Spinal cord (tissue), 9 donors: ENCODE measurements at regions not wholly inside any gene's neighbourhood (a gene's known extent, or its start where the extent isn't known, plus 50 kb on each side); places are given as distances from the start of the nearest gene placed in this dataset.
A peak's percentile ranks its signal among the peaks of the same experiment; 100 is the strongest.

Experiments
- DNase-seq, 6 donors: peaks; one replicate each; pipeline versions ENCODE4 v3.0.0 to v3.0.0-alpha.2; 2013 to 2015; ENCODE audit warnings: low spot score in 6 of 6, low read depth in 4 of 6
- H3K27ac ChIP-seq: one replicate; pipeline ENCODE4 v1.5.1; 2013; ENCODE audit warnings: low read depth, low read length, control low read depth
- H3K27me3 ChIP-seq: one replicate; pipeline ENCODE4 v1.6.1; 2013; ENCODE audit warnings: low read length; ENCODE audit not compliant: control insufficient read depth, insufficient read depth
- H3K36me3 ChIP-seq: one replicate; pipeline ENCODE4 v1.6.1; 2013; ENCODE audit warnings: low read length; ENCODE audit not compliant: control insufficient read depth, insufficient read depth
- H3K4me1 ChIP-seq: one replicate; pipeline ENCODE4 v1.6.1; 2013; ENCODE audit warnings: low read length; ENCODE audit not compliant: control insufficient read depth, insufficient read depth
- H3K4me3 ChIP-seq: one replicate; pipeline ENCODE4 v1.5.1; 2013; ENCODE audit warnings: low read depth, low read length, control low read depth
- H3K9me3 ChIP-seq: one replicate; pipeline ENCODE4 v1.6.1; 2013; ENCODE audit warnings: low read length; ENCODE audit not compliant: control insufficient read depth, insufficient read depth
- WGBS: methylation state at CpG from one replicate; pipeline ENCODE4 v1.1.5; 2013; ENCODE audit warnings: missing lambda C conversion rate; ENCODE audit not compliant: insufficient coverage; 5-methylcytosine and 5-hydroxymethylcytosine counted together
- donor health status: healthy.

- no peaks in the 10 kb centered on the region for H3K36me3 ChIP-seq
- H3K27me3 ChIP-seq = no peaks in the 10 kb centered on the region
- H3K4me1 ChIP-seq = peaks cover 4% of the 10 kb centered on the region
- no peak overlapping the region for H3K27ac ChIP-seq
- 20% methylated on average over 1 of the region's 2 CpGs for WGBS
- no peak overlapping the region for H3K4me3 ChIP-seq
- H3K9me3 ChIP-seq = no peaks in the 10 kb centered on the region
- peak in 2 of 6 donors; percentile 14 to 47 for DNase-seq
These were observed 568.7 kb downstream of the MED13L start for GRCh38 chr12:115708801-115709200.

DNA sequence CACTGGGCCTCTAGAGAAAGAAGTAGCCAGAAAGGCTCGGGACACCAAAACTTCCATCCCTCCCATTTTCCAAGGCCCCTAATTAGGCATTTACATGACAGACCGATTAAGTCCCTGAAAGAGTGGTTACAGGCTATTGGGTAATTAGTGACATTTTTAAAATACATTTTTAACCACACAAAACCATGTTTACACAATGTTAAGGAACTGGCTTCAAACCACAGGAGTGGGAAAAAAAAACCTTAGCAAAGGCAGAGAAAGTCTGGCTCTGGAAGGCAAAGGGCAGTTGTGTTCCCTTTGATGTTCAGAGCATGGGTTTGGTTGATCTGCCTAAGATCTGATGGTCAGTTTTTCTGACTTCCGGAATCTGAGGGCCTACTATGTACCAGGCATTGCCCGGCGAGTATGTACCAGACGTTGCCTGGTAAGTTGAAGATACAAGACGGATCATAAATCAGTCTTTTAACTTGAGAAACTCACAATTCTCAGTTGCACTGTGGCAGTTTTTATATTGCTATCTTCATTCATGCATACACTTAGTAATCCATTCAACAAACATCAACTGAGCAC, 576.5 kb downstream of the MED13L start:
- Histone ChIP-seq H3K4me1 (no peaks in the 10 kb centered on the region), H3K36me3 (no peaks in the 10 kb centered on the region), H3K27ac (no peak overlapping the region), H3K9me3 (no peaks in the 10 kb centered on the region), H3K27me3 (no peaks in the 10 kb centered on the region), H3K4me3 (no peak overlapping the region)
- WGBS = 100% methylated on average over 1 of the region's 7 CpGs
- no peak for DNase-seq

GRCh38 chr12:115700081-115700480, 577.4 kb downstream of the MED13L start:
- H3K36me3 ChIP-seq = no peaks in the 10 kb centered on the region
- H3K9me3 ChIP-seq = no peaks in the 10 kb centered on the region
- DNase-seq = no peak
- no peaks in the 10 kb centered on the region for H3K4me1 ChIP-seq
- no peak overlapping the region for H3K27ac ChIP-seq
- WGBS = 92% methylated on average over 1 of the region's 2 CpGs
- H3K4me3 ChIP-seq = no peak overlapping the region
- no peaks in the 10 kb centered on the region for H3K27me3 ChIP-seq

GRCh38 chr12:115698257-115698656, 579.2 kb downstream of the MED13L start:
- Histone ChIP-seq H3K27me3 (peaks cover 3% of the 10 kb centered on the region), H3K4me1 (no peaks in the 10 kb centered on the region), H3K36me3 (no peaks in the 10 kb centered on the region), H3K9me3 (no peaks in the 10 kb centered on the region), H3K27ac (no peak overlapping the region), H3K4me3 (no peak overlapping the region)
- DNase-seq = no peak
- WGBS = no CpG with 5 or more reads among the region's 3 CpGs

DNA sequence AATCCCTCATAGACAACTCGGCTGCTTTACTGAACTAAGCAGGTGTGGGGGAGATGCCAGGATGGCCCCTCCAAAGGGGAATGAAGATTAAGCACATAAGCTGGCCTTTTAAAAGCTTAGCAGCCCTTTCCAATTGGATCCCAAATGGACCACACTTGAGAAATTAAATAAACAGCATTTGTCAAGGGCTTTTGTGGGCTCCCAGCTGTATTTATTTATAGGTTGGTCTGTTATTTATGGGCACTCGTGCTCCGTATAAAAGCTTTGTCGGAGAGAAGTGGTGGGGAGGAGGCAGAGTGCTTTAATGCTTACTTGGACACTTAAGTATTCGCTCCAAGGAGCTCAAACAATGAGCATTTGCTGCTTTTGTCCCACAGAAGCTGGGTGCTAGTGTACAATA, 580.2 kb downstream of the MED13L start:
- H3K27ac ChIP-seq = no peak overlapping the region
- no peaks in the 10 kb centered on the region for H3K36me3 ChIP-seq
- peaks cover 3% of the 10 kb centered on the region for H3K27me3 ChIP-seq
- no peak overlapping the region for H3K4me3 ChIP-seq
- no peaks in the 10 kb centered on the region for H3K9me3 ChIP-seq
- H3K4me1 ChIP-seq = no peaks in the 10 kb centered on the region
- peak in 1 of 6 donors; percentile 48 for DNase-seq
- WGBS = 30% methylated on average over 2 of the region's 5 CpGs

GRCh38 chr12:115694564-115694963, 582.9 kb downstream of the MED13L start:
- peaks cover 3% of the 10 kb centered on the region for H3K27me3 ChIP-seq
- WGBS = 100% methylated on average over 2 of the region's 3 CpGs
- no peak overlapping the region for H3K4me3 ChIP-seq
- no peaks in the 10 kb centered on the region for H3K36me3 ChIP-seq
- no peak overlapping the region for H3K27ac ChIP-seq
- DNase-seq = no peak
- no peaks in the 10 kb centered on the region for H3K4me1 ChIP-seq
- H3K9me3 ChIP-seq = no peaks in the 10 kb centered on the region

- Histone ChIP-seq H3K27ac (no peak overlapping the region), H3K27me3 (peaks cover 3% of the 10 kb centered on the region), H3K9me3 (no peaks in the 10 kb centered on the region), H3K36me3 (no peaks in the 10 kb centered on the region), H3K4me3 (no peak overlapping the region), H3K4me1 (no peaks in the 10 kb centered on the region)
- no peak for DNase-seq
These were observed 583.5 kb downstream of the MED13L start for GRCh38 chr12:115693970-115694369.

GRCh38 chr12:115691123-115691522, 586.4 kb downstream of the MED13L start:
- Histone ChIP-seq H3K9me3 (no peaks in the 10 kb centered on the region), H3K27me3 (peaks cover 3% of the 10 kb centered on the region), H3K4me1 (no peaks in the 10 kb centered on the region), H3K27ac (no peak overlapping the region), H3K4me3 (no peak overlapping the region), H3K36me3 (no peaks in the 10 kb centered on the region)
- DNase-seq = no peak
- 93% methylated on average over 2 of the region's 2 CpGs for WGBS

- peak in 1 of 6 donors; percentile 15 for DNase-seq
- no peak overlapping the region for H3K4me3 ChIP-seq
- no peaks in the 10 kb centered on the region for H3K27me3 ChIP-seq
- no peaks in the 10 kb centered on the region for H3K9me3 ChIP-seq
- H3K36me3 ChIP-seq = no peaks in the 10 kb centered on the region
- WGBS = 23% methylated on average over 4 of the region's 8 CpGs
- H3K27ac ChIP-seq = no peak overlapping the region
- no peaks in the 10 kb centered on the region for H3K4me1 ChIP-seq
These were observed 590.4 kb downstream of the MED13L start for GRCh38 chr12:115687094-115687493.

- 69% methylated on average over 5 of the region's 5 CpGs for WGBS
These were observed 594.2 kb downstream of the MED13L start for GRCh38 chr12:115683240-115683780.

More at GRCh38 chr12:115683240-115683780, 594.2 kb downstream of the MED13L start:
- H3K9me3 ChIP-seq = no peaks in the 10 kb centered on the region
- no peaks in the 10 kb centered on the region for H3K4me1 ChIP-seq
- no peak overlapping the region for H3K4me3 ChIP-seq
- no peaks in the 10 kb centered on the region for H3K36me3 ChIP-seq
- H3K27ac ChIP-seq = no peak overlapping the region
- DNase-seq = no peak
- no peaks in the 10 kb centered on the region for H3K27me3 ChIP-seq
